GM21528 (cell line): ENCODE measurements at regions not wholly inside any gene's neighbourhood (a gene's known extent, or its start where the extent isn't known, plus 50 kb on each side); places are given as distances from the start of the nearest gene placed in this dataset.
"Not testable (repeated sequence)": the region's sequence is repeated elsewhere in the genome, so short reads cannot be mapped to it uniquely, and the experiment has no call there.

Experiments
- ATAC-seq: cut with Tn5 transposase; IDR thresholded peaks from one replicate; pipeline ENCODE4 v1.9.1; 2021; ENCODE audit warnings: mild to moderate bottlenecking, moderate library complexity; ENCODE audit not compliant: unreplicated experiment, low FRiP score

DNA sequence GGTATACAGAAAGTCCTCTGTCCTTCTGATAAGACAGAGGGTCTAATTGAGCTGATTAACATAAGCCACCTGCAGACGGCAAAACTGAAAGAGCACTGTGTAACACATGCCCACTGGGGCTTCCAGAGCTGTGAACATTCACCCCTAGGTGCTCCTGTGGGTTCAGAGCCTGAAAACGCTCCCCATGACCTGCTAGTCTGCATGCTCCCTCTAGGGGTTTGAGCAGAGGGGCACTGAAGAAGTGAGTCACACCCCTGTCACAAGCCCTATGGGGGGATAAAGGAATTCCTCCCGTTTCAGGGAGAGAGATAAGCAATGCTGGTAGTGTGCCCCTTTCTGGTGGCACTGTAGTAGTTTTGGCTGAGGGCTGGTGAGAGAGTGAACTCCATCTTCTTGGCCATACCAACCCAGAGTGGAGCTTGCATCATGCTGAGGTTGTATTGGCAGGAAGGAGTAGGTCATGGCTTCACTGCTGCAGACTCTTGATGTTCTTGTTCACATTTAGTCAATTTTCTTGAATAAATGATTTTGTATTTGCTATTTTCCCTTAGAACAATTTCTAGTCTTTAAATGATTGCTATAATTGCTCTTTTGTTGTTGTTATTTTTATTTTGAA, 637.5 kb upstream of the MAN1A1 start:
- no peak for ATAC-seq

GRCh38 chr6:119985952-119986736, 636.6 kb upstream of the MAN1A1 start:
- ATAC-seq, result no peak

- ATAC-seq, result no peak
These were observed 631.2 kb upstream of the MAN1A1 start for GRCh38 chr6:119980802-119981201.

GRCh38 chr6:119979862-119980261, 630.3 kb upstream of the MAN1A1 start:
- no peak for ATAC-seq

DNA sequence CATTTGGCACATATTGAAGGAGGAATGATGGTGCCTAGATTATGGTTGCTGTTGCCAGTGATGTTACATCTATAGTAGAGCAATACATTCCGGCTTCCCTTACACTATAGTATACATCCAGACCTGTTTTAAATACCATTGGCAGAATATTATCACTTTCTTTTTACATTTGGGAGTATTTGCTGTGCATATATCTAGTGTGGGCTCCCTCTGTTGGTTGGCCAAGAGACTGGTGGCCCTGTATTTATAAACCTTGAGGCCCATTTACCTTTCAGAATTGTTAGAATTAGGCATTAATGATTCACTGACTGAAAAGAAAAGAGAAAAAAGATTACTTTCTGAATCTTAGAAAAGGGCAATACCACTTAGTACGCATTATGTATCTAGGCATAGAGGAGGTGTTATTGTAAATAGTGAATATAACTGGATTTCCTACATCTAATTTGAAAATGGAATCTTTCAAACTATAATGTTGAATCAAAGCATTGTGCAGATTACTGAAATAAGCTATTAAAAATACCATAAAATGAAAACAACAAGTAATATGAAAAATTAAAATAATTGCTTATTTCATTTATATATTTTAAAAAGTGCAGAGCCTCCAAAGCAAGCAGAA, 628.8 kb upstream of the MAN1A1 start:
- no peak for ATAC-seq

DNA sequence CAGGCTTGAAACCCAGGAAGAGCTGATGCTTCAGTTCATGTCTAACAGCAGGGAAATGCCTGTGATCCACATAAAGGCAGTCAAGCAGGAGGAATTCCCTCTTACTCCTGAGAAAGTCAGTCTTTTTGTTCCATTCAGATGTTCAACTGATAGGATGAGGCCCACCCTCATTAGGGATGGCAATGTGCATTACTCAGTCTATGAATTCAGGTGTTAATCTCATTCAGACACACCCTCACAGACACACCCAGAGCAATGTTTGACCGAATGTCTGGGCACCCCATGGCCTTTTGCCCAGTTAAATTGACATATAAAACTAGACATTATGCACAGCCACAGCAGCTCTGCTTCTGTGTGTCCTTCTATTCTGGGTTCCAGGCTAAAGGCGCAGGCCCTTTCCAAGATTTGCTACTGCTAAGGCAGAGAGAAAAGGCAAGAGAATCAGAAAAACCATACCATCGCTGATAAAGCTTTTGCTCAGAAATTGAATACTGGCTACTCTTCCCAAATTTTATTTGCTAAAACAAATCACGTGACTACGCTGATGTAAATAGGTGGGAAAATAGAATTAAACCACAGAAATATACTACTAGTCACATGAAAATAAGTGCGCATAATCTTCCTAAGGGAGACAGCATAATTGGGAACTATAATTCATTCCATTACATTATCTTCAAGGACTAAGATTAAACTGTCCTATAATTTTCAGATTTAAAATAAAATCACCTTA, 625.0 kb upstream of the MAN1A1 start:
- no peak for ATAC-seq

- ATAC-seq, result peak; percentile 66
These were observed 616.9 kb upstream of the MAN1A1 start for GRCh38 chr6:119966484-119966883.

- no peak for ATAC-seq
These were observed 616.3 kb upstream of the MAN1A1 start for GRCh38 chr6:119965900-119966299.

GRCh38 chr6:119965008-119965407, 615.4 kb upstream of the MAN1A1 start:
- ATAC-seq, result no peak

DNA sequence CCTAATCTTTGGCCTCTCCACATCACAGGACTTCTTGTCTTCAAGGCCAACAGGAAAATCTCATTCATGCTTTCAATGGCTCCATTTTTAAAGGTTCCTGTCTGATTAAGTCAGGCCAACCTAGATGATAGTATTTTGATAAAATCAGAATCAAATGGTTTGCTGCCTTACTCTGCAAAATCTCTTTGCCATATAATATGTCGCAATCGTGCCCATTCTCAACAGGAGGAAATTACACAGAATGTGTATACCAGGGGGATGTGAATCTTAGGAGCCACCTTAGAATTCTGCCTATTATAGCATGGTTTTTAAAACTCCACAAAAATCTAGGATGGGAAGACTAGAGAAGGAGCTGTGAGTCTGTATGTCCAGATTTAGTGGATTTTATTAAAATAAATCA, 612.9 kb upstream of the MAN1A1 start:
- no peak for ATAC-seq

GRCh38 chr6:119961450-119961849, 611.9 kb upstream of the MAN1A1 start:
- no peak for ATAC-seq

- ATAC-seq, result no peak
These were observed 610.9 kb upstream of the MAN1A1 start for GRCh38 chr6:119960456-119960855.

DNA sequence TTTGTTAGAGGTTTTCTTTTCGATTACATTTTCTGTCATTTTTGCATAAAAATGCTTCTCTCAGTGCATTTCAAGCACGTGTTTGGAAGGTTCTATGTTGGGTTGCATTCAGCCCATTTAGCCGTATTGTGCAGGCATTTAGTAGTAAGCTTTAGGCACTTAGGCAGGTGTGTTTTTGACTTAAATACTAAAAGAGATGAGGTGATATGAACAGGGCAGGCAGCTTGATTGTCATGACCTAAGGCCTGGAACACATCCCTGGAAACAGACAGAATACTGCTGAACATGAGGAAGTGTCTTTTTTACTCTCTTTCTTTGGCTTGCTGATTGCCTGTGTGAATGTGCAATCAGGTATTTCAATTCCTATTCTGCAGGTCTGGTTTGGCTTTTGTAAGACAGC, 610.5 kb upstream of the MAN1A1 start:
- no peak for ATAC-seq

- no peak for ATAC-seq
These were observed 607.6 kb upstream of the MAN1A1 start for GRCh38 chr6:119957195-119957594.

DNA sequence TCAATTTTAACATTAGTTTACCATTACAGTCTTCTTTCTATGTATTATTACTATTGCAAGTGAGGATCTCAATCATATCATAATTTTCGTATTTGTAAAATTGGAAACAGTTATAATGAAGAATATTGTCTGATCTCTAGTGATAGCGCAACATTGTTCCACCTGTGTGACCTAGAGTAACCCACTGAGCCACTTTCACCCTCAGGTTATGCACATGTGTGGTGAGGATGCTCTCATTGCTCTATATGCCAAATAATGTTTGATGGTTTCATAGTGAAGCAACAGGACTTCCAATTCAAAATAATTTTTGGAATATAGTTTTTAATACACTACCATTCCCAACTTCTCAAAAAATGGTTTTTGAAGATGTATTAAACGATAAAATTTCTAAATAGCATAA, 603.1 kb upstream of the MAN1A1 start:
- ATAC-seq, result no peak

DNA sequence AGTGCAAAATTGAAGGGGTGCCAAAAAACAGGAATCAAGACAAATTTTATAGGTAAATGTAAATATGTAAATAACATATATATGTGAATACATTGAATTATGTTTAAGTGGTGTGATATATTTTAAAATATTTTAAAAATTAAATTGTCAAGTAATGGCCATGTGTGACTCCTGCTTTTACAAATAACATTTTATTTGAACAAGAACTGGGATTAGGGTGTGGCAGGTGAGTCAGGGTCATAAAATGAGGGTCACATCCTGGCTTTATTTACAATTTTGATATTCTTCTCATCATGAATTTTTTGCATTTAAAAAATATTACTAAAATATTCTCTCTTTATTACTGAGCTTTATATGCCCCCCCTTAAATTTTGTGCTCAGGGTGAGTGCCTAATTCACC, 601.1 kb upstream of the MAN1A1 start:
- ATAC-seq, result no peak

DNA sequence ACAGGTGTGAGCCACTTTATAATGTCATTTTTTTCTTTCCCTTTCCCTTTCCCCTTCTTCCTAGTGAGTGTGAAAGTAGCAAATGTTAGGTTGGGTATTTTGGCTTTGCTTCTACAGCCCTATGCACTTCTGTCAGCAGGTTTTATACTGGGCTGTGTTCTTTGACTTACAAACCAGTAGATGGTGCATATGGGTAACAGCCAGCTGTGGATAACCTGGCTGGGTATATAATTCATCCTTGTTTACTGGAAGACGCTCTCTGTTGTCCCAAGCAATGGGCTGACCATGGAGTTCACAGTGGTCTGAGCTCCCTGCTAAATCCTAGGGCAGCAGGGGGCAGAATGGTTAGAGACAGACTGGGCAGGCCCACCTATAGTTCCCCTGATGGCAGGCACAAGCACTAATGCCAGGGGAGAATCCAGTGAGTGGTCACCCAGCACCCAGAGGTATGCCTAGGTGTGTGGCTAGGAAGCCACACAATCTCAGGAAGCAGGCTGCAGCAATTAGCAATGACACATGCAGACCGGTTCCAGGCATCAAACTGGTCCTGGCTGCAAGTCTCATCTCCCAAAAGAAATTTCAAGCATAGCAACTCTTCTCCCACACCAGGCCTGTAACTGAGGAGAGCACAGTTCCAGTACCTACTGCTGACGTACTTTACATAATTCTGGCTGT, 592.7 kb upstream of the MAN1A1 start:
- no peak for ATAC-seq

- no peak for ATAC-seq
These were observed 589.2 kb upstream of the MAN1A1 start for GRCh38 chr6:119938752-119939151.

DNA sequence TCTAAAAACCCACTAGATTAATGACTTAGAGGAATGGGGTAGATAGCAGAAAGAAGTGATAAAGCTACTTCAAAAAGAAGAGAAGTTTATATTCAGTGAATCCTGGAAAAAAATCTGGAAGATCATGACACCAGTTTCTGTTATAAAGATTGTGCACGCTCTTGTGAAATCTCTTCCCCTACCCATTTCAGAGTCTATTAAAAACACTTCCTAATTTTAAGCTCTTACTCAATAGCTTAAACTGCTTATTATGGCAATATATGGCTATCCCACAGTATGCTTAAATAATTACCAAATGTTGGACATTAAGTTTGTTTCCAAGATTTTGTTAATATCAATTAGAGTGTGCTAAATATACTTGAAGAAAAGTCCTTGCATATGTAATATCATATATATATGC, 585.3 kb upstream of the MAN1A1 start:
- ATAC-seq, result no peak

DNA sequence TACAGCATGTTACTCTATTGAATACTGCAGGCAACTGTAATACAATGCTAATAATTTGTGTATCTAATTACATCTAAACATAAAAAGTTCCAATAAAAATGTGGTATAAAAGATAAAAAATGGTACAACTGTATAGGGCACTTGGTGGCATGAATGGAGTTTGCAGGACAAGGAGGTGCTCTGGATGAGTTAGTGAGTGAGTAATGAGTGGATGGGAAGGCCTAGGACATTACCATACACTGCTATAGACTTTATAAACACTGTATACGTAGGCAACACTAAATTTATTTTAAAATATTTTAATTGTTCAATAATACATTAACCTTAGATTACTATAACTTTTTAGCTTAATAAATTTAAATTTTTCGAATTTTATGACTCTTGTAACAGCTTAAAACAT, 579.6 kb upstream of the MAN1A1 start:
- no peak for ATAC-seq

- not testable (repeated sequence) for ATAC-seq
These were observed 575.3 kb upstream of the MAN1A1 start for GRCh38 chr6:119924888-119925287.
